ENCODE measurements at regions not wholly inside any gene's neighbourhood (a gene's known extent, or its start where the extent isn't known, plus 50 kb on each side); places are given as distances from the start of the nearest gene placed in this dataset.

DNA sequence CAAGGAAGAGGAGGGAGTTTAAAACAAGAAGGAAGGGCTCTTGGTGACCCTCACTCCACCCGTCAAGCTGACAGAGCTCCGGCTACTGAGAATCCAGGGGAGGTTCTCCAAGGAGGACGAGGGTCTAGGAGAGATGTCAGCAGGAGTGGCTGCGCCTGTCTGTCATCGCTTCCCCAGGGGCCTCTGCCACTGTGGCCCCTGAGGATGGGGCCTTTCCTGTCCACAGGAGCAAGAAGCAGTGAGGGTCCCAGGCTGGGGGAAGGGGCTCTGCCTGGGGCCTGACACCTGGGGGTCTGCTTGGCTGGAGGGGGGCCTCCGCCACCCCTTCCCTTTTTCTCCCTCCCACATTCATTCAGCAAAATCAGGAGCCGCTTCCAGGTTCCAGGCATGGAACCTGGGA lies 66.5 kb upstream of the TNRC6C start:
- Histone ChIP-seq H3K4me1 (ENCODE audit: insufficient read depth, low read length) (peaks cover 13% of the 10 kb centered on the region), H3K27ac (ENCODE audit: extremely low read length, insufficient read depth, low read length) (no peak overlapping the region), H4K20me1 (ENCODE audit: insufficient read depth, low read length) (no peaks in the 10 kb centered on the region), H3K9ac (ENCODE audit: insufficient read depth, low read depth, low read length) (no peak overlapping the region), H3K36me3 (replicated peaks in 1 of 2; ENCODE audit: control insufficient read depth in 1 of 2, insufficient read depth in 2 of 2, low read length in 2 of 2) (no peaks in the 10 kb centered on the region), H3K79me2 (ENCODE audit: insufficient read depth, low read length) (no peaks in the 10 kb centered on the region), H3K4me3 (replicated peaks in 1 of 3; ENCODE audit: insufficient read depth in 1 of 3, low read depth in 2 of 3, low read length in 3 of 3) (no peak overlapping the region), H3K27me3 (ENCODE audit: control insufficient read depth in 1 of 2, insufficient read depth in 2 of 2, low read length in 2 of 2) (peaks cover 4 to 56% of the 10 kb centered on the region in 2 experiments; a peak in 4 of 5 replicates), H3K9me3 (ENCODE audit: low read length) (no peaks in the 10 kb centered on the region), H2AFZ (ENCODE audit: low read length) (no peak overlapping the region), H3K4me2 (ENCODE audit: low read depth, low read length) (no peak overlapping the region)
- POLR2A ChIA-PET = no interaction called here
- BruUV-seq (replicated peaks) = no TSS peak
- WGBS (ENCODE audit: low lambda C conversion rate) = 52% methylated on average over 7 of the region's 7 CpGs
- FAIRE-seq (no peak), ATAC-seq (no peak), DNase-seq (ENCODE audit: low spot score) (no peak)
- TF ChIP-seq DNMT3B (CRISPR knock-in tag; conservative IDR thresholded peaks at IDR 0.05) (no peak), FOXC1 (CRISPR knock-in tag; IDR thresholded peaks at IDR 0.05; ENCODE audit: borderline replicate concordance) (no peak), SAFB2 (CRISPR knock-in tag; IDR thresholded peaks at IDR 0.05; ENCODE audit: borderline replicate concordance, low read depth) (no peak), ZNF839 (CRISPR knock-in tag; IDR thresholded peaks at IDR 0.05; ENCODE audit: borderline replicate concordance) (no peak), ZNF205 (CRISPR knock-in tag; IDR thresholded peaks at IDR 0.05) (no peak), ZFP1 (CRISPR knock-in tag; IDR thresholded peaks at IDR 0.05) (no peak), ZNF878 (CRISPR knock-in tag; IDR thresholded peaks at IDR 0.05) (no peak), FOXA3 (CRISPR knock-in tag; IDR thresholded peaks at IDR 0.05) (no peak), YEATS2 (CRISPR knock-in tag; IDR thresholded peaks at IDR 0.05; ENCODE audit: borderline replicate concordance) (no peak), ZNF274 (CRISPR knock-in tag; IDR thresholded peaks at IDR 0.05) (no peak), ZNF75D (CRISPR knock-in tag; IDR thresholded peaks at IDR 0.05; ENCODE audit: borderline replicate concordance) (no peak)
- TF ChIP-seq, protein P1, sequence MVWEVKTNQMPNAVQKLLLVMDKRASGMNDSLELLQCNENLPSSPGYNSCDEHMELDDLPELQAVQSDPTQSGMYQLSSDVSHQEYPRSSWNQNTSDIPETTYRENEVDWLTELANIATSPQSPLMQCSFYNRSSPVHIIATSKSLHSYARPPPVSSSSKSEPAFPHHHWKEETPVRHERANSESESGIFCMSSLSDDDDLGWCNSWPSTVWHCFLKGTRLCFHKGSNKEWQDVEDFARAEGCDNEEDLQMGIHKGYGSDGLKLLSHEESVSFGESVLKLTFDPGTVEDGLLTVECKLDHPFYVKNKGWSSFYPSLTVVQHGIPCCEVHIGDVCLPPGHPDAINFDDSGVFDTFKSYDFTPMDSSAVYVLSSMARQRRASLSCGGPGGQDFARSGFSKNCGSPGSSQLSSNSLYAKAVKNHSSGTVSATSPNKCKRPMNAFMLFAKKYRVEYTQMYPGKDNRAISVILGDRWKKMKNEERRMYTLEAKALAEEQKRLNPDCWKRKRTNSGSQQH (CRISPR knock-in tag; IDR thresholded peaks at IDR 0.05; ENCODE audit: low read depth) = no peak
- in situ Hi-C loops (cut with HindIII; ENCODE audit: extremely low pct_ligation_motif_present, low pct_unique_long_range_greater_than_20kb) = no loop called here
- CTCF ChIA-PET (ENCODE audit: low intra/inter-chr PET ratio, low total read pairs) = no interaction called here
- intact Hi-C loops (cut with micrococcal nuclease; ENCODE audit: unreplicated experiment) = no loop called here

Data from HepG2 (cell line).